Muscle of back (tissue), 3 donors: ENCODE measurements at regions not wholly inside any gene's neighbourhood (a gene's known extent, or its start where the extent isn't known, plus 50 kb on each side); places are given as distances from the start of the nearest gene placed in this dataset.
"Not testable (repeated sequence)": the region's sequence is repeated elsewhere in the genome, so short reads cannot be mapped to it uniquely, and the experiment has no call there.

Experiments used
- DNase-seq, 3 donors: peaks; one replicate each; pipeline versions ENCODE4 v3.0.0 to v3.0.0-alpha.2; 2013

DNA sequence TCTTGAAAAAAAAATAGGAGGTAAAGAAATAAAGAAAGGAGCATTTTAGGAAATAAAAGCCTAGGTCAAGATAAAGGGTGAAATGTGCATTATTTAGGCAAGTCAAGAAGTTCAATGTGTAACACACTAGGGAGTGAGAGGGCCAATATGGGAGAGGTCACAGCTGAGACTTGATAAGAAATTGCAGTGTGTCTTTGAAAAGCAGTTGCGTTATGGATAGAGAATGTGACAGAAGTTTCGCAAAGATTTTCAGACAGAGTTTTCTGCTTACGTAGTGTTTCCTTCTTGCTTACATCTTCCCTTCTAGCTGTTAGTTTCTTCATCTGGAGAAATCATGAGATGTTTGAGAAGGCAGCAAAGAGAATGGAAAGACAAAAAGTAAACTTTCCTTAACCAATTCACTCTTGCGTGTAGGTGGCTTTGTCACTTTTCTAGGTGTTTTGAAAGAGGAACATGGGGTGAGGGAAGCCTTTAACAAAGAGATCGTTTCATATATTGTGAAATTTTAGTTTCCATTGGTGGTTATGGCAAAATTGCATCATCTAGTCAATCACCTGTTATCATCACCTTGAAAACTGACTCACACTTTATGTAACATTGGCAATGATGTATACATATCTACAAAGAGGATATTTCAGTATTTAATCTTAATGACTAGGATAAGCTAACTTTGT lies 975.5 kb downstream of the OLFM4 start:
- DNase-seq = no peak

DNA sequence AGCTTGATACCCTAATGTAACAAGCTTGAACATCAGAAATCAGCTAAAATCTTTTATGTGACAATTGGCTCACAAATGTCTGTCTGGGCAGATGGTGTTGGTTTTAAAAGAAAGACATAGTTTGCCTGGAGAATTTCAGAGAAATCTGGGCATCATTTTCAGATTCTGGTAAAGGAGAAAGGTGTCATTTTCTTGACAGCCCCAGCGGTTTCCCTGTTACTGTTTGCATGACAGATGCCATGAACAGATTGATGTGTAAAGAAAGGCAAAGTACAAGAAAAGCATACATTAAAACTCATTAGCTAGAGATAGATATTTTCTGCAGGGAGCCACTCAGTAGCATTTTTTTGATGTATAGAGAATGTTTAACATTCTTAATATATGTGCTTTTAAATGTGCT lies 987.9 kb downstream of the OLFM4 start:
- no peak for DNase-seq

DNA sequence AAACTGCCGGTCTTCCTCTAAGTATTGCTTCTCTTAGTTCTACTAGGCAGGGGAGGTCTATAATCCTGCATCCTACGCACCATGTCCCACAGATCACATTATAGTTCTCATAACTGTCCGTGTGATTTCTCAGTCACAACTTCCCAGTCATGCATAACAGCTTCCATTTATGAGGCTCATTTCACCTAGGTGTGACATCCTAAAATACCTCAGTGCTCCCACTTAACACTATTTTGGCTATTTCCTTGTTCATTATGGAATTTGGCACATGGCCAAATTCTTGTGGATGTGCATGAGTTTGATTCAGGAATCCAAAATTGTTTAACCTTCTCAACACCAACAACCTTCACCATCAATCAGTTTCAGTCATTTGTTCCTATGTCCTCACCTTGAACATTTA lies 989.9 kb downstream of the OLFM4 start:
- DNase-seq = no peak

DNA sequence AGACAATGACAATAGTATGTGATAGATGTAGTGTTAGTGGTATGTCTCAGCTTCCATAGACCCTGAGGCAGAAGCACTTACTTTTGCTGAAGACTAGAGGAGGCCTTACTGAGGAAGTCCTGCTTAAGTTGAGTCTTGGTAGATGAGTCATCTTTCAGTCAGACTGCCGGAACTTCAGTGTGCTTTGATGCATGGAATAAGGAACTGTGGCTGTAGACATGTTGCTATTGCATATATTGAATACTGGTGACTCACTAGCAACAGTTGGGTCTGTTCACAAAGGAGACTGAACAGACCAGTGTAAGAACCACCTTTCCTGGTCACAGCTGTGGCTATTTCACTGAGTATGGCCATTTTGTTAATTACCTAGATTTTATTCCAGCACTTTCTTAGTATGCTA lies 1000.6 kb downstream of the OLFM4 start:
- peak in 1 of 3 donors; percentile 33 for DNase-seq

DNA sequence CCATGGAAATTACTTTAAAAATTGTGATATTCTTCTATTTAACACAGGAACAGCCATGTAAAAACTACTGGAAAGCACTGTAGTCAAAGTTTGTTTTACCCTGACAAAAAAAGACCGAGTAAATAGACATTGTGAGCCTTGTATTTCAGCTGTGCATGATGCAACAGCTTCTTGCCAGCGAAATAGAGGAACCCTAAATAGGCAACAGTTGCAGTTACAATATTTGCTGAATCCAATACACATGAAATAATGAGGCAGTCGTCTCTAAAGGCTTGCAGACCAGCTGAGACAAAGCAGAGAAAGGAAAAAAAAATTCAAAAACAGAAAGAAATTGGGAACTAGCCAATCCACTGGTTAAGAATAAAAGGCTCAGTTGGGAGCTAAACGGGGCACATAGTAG lies 1001.1 kb downstream of the OLFM4 start:
- no peak for DNase-seq

DNA sequence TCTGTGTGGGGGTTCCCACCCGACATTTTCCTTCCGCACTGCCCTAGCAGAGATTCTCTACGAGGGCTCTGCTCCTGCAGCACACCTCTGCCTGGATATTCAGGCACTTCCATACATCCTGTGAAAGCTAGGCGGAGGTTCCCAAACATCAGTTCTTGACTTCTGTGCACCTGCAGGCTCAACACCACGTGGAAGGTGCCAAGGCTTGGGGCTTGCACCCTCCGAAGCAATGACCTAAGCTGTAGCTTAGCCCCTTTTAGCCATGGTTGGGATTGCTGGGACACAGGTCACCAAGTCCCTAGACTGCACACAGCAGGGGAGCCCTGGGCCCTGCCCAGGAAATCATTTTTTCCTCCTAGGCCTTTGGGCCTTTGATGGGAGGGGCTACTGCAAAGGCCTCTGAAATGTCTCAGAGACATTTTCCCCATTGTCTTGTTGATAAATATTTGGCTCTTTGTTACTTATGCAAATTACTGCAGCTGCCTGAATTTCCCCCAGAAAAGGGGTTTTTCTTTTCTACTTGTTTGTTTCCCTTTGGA lies 1004.8 kb downstream of the OLFM4 start:
- no peak for DNase-seq

DNA sequence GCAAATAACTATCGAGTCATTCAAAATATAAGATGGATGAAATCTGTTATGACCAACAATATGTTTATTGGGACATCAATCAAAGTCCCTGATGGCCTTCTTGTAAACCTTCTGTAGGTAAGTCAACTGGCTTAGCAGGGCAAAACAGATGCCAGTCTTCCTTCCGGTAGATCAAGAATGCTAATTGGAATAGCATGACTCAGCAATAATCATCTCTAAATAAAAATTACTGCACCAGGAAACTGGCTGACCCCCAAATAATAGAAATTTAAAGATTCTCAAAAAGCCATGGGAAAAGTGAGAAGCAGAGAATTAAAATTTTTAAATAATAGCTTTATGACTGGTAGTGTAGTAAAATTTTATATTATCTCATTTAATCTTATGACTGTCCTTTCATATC lies 1005.4 kb downstream of the OLFM4 start:
- DNase-seq = no peak

DNA sequence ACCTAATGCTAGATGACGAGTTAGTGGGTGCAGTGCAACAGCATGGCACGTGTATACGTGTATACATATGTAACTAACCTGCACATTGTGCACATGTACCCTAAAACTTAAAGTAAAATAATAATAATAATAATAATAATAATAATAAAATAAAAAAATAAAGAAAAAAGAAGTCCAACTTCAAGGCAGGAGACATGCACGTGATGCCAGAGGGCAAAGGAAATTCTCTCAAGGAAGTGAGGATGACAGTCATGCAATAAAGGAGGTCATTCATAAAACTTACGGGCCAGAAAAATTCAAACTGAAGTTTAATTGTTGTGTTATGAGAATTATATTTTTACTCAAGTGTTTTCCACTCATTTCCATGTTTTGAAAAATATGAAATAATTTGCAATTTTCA lies 1028.8 kb downstream of the OLFM4 start:
- DNase-seq = not testable (repeated sequence)

DNA sequence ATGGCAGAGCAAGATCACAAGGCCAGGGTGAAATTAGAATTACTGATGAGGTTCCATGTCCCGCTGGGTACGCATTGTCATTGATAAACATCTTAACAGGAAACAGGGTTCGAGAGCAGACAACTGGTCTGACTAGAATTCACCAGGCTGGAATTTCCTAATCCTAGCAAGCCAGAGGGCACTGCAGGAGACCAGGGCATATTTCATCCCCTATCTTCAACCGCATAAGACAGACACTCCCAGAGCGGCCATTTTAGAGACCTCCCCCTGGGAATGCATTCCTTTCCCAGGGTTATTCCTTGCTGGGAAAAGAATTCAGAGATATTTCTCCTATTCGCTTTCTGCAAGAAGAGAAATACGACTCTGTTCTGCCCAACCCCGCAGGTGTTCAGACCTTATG lies 1041.3 kb downstream of the OLFM4 start:
- not testable (repeated sequence) for DNase-seq

DNA sequence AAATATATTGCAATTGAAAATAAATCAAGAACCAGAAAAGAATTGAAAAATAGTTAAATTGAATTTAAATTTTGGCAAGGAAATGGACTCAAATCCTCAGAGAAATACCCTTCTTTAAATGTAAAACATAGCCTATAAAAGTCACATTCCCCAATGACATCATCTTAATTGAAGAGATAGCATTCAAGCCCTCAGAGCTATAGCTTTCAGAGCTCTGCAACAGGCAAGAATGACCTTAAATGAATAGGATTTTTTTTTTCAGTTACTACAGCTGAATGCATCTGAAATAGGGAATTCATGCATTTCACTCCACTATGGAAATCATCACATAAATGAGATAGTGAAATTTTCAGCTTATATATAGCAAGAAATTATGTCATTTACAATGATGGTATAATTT lies 1049.0 kb downstream of the OLFM4 start:
- DNase-seq = no peak

DNA sequence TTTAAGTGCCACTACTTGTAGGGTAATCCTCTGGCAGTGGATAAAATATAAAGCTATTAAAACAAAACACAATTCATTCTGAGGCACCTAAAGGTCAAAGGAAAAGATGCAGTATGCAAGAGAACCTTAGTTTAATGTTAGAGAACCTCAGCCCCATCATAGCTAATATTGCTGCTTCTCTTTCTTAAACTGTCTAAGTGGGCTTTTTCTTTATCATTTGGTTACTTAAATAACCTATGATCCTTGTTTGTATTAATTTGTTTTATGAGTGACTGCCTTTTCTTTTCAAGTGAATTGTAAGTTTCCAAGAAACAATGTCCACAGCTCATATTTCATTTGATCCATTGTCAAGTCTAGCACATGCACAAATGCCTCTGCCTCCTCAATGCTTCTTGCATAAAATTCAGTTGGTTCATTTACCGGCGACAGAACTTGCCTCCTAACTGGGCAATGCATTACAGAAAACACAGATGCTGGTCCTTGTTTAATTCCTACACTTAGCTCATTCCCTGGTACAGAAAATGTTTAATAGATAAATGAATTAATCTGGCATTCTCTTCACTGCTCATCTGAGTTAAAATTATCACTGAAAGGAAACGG lies 1049.8 kb downstream of the OLFM4 start:
- DNase-seq = no peak

DNA sequence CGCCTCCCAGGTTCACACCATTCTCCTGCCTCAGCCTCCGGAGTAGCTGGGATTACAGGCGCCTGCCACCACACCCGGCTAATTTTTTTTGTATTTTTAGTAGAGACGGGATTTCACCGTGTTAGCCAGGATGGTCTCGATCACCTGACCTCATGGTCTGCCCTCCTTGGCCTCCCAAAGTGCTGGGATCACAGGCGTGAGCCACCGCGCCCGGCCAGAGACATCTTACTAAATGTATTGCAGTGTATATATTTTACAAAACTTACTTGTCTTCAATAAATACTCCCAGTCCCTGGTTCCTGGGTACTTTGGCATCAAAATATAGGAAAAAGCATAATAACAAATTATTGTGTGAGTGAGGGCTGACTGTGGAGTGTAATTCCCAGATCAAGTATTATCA lies 1053.7 kb downstream of the OLFM4 start:
- DNase-seq = not testable (repeated sequence)

DNA sequence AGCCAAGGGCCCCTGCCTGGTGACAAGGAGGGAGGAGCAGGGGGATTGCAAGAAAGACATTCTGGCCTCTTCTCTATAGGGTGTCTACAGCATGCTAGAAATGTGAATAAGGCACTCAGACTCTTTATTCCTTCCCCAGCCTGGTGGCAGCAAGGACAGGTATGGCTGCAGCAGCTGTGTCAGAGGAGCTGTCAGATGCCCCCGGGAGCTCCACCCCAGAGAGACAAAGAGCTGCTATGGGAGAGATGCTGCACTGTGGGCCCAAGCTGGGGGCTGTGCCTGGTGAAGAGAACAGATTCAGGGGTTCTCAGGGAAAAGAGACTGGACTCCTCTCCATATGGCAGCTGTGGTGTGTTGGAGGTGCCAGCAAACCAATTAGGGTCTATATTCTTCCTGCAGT lies 1063.3 kb downstream of the OLFM4 start:
- no peak for DNase-seq

DNA sequence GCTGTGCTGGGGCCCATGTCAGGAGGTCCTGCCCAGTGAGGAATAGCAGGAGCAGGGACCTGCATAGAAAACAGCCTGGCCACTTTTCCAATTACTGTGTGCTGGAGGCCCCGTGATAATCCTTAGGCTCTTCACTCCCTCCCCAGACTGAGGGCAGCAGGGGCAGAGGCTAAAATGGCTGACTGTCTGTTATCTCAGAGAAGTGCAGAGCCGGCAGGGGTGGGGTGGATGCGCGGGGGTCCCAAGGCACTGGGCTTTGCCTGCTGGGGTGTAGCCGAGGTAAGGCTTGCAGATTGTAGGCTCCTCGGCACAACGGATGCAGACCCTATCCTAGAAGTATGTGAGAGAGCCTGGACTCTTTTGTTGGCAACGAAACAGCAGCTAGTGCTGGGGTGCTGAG lies 1064.1 kb downstream of the OLFM4 start:
- DNase-seq = no peak

DNA sequence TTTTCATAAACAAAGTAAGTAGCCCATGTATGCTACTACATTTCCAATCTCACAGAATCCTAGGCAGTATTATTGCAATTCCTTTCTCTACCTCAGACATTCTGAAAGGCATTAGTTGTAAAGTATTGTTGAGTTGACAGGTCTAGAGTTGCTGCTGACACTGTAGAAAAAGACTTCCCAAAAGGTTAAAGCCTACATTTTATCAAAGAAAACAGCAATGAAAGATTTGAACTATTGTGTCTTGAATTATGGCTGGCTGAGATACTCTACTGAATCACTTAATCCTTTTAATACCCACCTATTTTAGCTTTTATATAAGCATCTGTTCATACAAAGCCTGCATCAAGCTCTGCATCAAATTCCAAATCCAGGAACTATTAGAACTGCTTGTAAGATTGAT lies 1082.0 kb downstream of the OLFM4 start:
- DNase-seq = no peak

DNA sequence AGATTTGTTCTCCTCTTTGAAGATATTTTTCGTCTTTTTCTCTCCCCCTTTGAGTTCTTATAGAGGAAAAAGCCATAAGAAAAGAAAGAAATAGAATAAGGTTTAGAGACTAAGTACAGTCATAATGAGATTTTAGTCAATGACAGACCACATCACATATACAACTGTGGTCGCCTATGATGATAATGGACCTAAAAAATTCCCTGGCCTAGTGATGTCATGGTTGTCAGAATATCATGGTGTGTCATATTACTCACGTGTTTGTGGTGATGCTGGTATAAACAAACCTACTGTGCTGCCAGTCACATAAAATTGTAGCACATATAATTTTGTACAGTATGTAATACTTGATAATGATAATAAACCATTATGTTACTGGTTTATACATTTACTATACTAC lies 1096.1 kb downstream of the OLFM4 start:
- DNase-seq = no peak

DNA sequence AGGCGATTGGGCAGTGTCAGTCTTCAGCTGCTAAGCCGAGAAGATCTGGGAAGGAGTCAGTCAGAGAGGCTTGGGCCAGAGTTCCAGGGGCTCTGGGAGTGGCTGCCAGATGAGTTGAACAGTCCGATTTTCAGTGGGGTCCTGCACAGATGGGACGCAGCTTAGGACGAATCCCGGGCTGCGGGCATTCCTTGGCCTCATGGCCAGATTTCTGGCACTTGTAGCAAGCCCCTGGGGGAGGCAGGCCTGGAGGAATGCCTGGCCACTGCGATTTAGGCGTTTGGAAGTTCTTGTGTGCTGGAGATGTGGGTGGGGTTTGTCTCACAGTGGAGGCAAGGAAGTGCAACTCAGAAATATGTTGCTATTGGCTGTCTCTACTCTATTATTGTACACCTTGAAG lies 1102.3 kb downstream of the OLFM4 start:
- not testable (repeated sequence) for DNase-seq

DNA sequence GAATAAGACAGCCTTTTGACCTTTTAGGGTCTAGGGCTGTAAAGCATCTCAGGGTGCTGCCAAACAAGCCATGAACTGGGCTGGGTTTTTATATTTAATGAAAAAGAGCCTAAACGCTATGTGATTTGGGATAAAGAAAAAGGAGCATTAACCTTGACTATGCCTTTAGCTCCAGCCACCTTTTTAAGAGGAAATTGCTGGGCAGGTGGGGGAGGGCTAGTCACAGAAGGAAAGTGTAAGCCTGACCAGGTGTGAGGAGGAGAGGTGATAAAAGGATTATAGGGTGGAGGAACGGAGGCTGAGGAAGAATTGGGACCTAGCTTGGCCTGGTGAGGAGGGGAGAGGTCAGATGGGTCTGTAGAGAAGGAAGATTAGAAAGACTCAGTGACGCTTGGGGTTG lies 1102.8 kb downstream of the OLFM4 start:
- DNase-seq = not testable (repeated sequence)

DNA sequence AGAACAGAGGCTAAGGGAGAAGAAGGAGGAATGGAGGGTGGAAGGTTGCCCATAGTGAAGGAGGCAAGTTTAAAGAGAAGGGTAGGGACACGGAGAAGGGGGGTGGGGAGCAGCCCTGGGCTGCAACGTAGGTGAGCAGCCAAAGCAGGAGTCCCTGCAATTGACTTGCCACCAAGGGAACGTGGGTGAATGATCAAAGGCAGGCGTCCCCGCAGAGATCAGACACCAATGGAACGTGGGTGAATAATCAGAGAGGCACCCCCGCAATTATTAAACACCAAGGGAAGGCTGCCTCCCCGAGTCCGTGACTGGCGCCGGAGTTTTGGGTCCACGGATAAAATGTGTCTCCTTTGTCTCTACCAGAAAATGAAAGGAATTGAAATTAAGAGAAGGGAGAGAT lies 1103.5 kb downstream of the OLFM4 start:
- not testable (repeated sequence) for DNase-seq

DNA sequence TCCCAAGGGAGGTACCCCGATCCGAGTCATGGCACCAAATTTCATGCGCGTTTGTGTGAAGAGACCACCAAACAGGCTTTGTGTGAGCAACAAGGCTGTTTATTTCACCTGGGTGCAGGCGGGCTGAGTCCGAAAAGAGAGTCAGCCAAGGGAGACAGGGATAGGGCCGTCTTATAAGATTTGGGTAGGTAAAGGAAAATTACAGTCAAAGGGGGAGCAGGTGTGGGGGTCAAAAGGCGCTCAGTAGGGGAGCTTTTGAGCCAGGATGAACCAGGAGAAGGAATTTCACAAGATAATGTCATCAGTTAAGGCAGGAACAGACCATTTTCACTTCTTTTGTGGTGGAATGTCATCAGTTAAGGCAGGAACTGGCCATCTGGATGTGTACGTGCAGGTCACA lies 1104.1 kb downstream of the OLFM4 start:
- DNase-seq = not testable (repeated sequence)

DNA sequence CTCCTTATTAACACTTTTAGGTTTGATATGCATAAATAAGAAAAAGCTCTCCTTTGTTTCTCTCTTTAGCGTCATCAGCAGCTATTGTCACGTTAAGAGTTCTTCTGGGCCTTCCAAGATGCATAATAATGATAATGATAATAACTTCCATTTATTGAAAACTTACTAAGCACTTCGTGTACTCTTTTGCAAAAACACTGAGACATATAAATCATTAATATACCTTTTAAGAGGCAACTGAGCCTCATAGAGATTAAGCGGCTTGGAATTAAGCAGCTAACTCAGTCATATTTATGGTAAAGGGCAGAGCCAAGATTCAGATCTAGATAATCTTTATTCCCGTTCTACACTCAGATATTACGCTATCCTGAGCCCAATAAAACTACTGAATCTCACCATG lies 1105.1 kb downstream of the OLFM4 start:
- DNase-seq = no peak

DNA sequence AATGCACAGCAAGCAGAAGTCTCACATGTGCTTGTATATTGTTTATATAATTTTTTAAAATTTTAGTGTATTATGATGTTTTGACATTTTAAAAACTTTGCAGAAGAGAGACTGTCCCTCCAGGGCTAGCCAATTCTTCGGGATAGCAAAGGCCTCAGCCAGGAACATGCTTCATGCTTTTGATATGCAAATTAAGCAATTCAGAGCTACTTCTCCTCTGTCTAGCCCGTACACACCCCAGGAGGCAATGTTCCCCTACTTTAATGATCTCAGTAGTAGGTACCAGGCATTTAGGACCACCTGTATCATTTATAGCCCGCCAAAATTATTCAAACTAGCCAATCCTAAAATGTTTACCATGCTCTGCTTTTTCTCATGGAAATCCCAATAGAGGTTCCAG lies 1116.2 kb downstream of the OLFM4 start:
- no peak for DNase-seq

DNA sequence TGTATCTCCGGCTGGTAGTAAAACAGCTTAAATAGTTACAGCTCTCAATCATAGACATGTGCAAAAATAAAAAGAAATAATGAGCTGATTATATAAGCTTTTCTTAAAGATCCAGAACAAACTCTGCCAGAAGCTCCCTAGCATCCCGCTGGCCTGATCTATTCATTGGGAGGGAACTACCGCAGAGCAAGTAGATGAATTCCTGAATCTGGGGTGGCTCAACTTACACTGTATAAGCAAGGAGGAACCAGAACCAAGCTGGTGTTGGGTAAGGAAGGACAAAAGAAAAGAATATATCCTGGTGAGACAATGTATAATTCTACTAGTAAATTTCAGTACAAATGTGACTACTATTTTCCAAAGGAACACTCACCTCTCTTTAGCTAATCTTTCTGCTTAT lies 1122.2 kb downstream of the OLFM4 start:
- DNase-seq = no peak

DNA sequence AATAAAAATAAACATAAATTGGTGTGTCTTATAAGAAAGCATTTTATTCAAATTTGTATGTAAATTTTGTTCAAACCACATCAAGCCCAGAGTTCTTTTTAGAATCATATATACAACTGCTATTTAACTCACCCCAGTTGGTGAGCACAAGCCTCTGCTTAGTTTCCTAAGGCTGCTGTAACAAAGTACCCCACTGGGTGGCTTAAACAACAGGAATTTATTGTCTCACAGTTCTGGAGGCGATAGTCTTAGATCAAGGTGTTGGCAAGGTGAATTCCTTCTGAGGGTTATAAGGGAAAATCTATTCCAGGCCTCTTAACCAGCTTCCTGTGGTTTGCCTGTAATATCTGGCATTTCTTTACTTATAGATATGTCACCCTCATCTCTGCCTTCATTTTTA lies 1133.5 kb downstream of the OLFM4 start:
- no peak for DNase-seq
